CD4-positive, CD25-positive, alpha-beta regulatory T cell (primary cell): ENCODE measurements at regions not wholly inside any gene's neighbourhood (a gene's known extent, or its start where the extent isn't known, plus 50 kb on each side); places are given as distances from the start of the nearest gene placed in this dataset.

Experiments used
- ATAC-seq, 2 donors: fragments of 150-1000 bp; cut with Tn5 transposase; one replicate each; pipeline ENCODE4 v1.10.0; 2021; ENCODE audit warnings: low read depth in 2 of 2, moderate number of reproducible peaks in 2 of 2, moderate library complexity in 1 of 2
- DNase-seq, 3 donors: peaks; one replicate each; pipeline versions ENCODE4 v3.0.0 to v3.0.0-alpha.2; 2012 to 2022; ENCODE audit warnings: mixed read lengths in 1 of 3
- H3K27ac ChIP-seq: one replicate; pipeline ENCODE4 v1.7.0; 2013; ENCODE audit warnings: mild to moderate bottlenecking, low read length; ENCODE audit not compliant: insufficient read depth, poor library complexity, severe bottlenecking
- H3K27me3 ChIP-seq: one replicate; pipeline ENCODE4 v1.7.0; 2013; ENCODE audit warnings: low read length; ENCODE audit not compliant: control insufficient read depth, insufficient read depth
- H3K36me3 ChIP-seq: one replicate; pipeline ENCODE4 v1.7.0; 2013; ENCODE audit warnings: mild to moderate bottlenecking, low read length, moderate library complexity; ENCODE audit not compliant: control insufficient read depth, insufficient read depth
- H3K4me1 ChIP-seq: 2 replicates; pipeline ENCODE4 v1.7.0; 2013; ENCODE audit warnings: mild to moderate bottlenecking, low read length; ENCODE audit not compliant: insufficient read depth, control insufficient read depth, poor library complexity, severe bottlenecking
- H3K4me3 ChIP-seq: one replicate; pipeline ENCODE4 v1.7.0; 2013; ENCODE audit warnings: low read depth, mild to moderate bottlenecking, low read length, moderate library complexity
- H3K9me3 ChIP-seq, 2 experiments: 1 replicate in 1 of 2; 2 replicates in 1 of 2; pipeline ENCODE4 v1.7.0; 2013; ENCODE audit warnings: low read length in 2 of 2, mild to moderate bottlenecking in 1 of 2, moderate library complexity in 1 of 2; ENCODE audit not compliant: control insufficient read depth in 2 of 2
- H3K27ac Mint-ChIP-seq, 3 donors: one replicate each; pipeline ENCODE4 v1.8.0; 2020 to 2022; ENCODE audit warnings: mild to moderate bottlenecking in 3 of 3, mixed read lengths in 3 of 3, moderate library complexity in 2 of 3
- H3K27me3 Mint-ChIP-seq: one replicate; pipeline ENCODE4 v1.8.0; 2022; ENCODE audit warnings: mild to moderate bottlenecking, mixed read lengths
- H3K36me3 Mint-ChIP-seq: one replicate; pipeline ENCODE4 v1.8.0; 2020; ENCODE audit warnings: mixed read lengths
- H3K4me1 Mint-ChIP-seq, 4 donors: one replicate each; pipeline ENCODE4 v1.8.0; 2020 to 2022; ENCODE audit warnings: mixed read lengths in 4 of 4, mild to moderate bottlenecking in 1 of 4
- H3K4me3 Mint-ChIP-seq, 4 donors: one replicate each; pipeline ENCODE4 v1.8.0; 2020 to 2022; ENCODE audit warnings: mild to moderate bottlenecking in 4 of 4, mixed read lengths in 4 of 4, moderate library complexity in 3 of 4
- H3K9me3 Mint-ChIP-seq, 7 donors: one replicate each; pipeline ENCODE4 v1.8.0; 2020 to 2022; ENCODE audit warnings: mixed read lengths in 7 of 7, mild to moderate bottlenecking in 3 of 7, moderate library complexity in 2 of 7

GRCh38 chr11:92436034-92436920 lies 211.7 kb downstream of the FAT3 start:
- Histone ChIP-seq H3K4me1 (no peaks in the 10 kb centered on the region), H3K36me3 (no peaks in the 10 kb centered on the region), H3K9me3 (no peaks in the 10 kb centered on the region), H3K27me3 (no peaks in the 10 kb centered on the region), H3K4me3 (no peak overlapping the region), H3K27ac (no peak overlapping the region)
- ATAC-seq (no peak), DNase-seq (no peak)
- no peak overlapping the region for H3K4me3 Mint-ChIP-seq
- H3K9me3 Mint-ChIP-seq = peaks cover 0 to 17% (median 2%) of the 10 kb centered on the region in 7 donors
- no peaks in the 10 kb centered on the region for H3K27me3 Mint-ChIP-seq
- no peaks in the 10 kb centered on the region for H3K36me3 Mint-ChIP-seq
- no peaks in the 10 kb centered on the region for H3K4me1 Mint-ChIP-seq
- no peak overlapping the region for H3K27ac Mint-ChIP-seq

GRCh38 chr11:92439133-92439532 lies 214.5 kb downstream of the FAT3 start:
- H3K9me3 Mint-ChIP-seq = peaks cover 0 to 11% (median 3%) of the 10 kb centered on the region in 7 donors
- Histone ChIP-seq H3K27me3 (no peaks in the 10 kb centered on the region), H3K4me3 (no peak overlapping the region), H3K4me1 (no peaks in the 10 kb centered on the region), H3K27ac (no peak overlapping the region), H3K36me3 (no peaks in the 10 kb centered on the region), H3K9me3 (no peaks in the 10 kb centered on the region)
- no peaks in the 10 kb centered on the region for H3K36me3 Mint-ChIP-seq
- H3K4me1 Mint-ChIP-seq = no peaks in the 10 kb centered on the region
- H3K27me3 Mint-ChIP-seq = no peaks in the 10 kb centered on the region
- DNase-seq = no peak
- no peak overlapping the region for H3K27ac Mint-ChIP-seq
- ATAC-seq = no peak
- H3K4me3 Mint-ChIP-seq = no peak overlapping the region

GRCh38 chr11:92440701-92441442 lies 216.3 kb downstream of the FAT3 start:
- no peaks in the 10 kb centered on the region for H3K36me3 Mint-ChIP-seq
- H3K27ac Mint-ChIP-seq = no peak overlapping the region
- no peak overlapping the region for H3K4me3 Mint-ChIP-seq

GRCh38 chr11:92441443-92441726 lies 216.8 kb downstream of the FAT3 start:
- no peaks in the 10 kb centered on the region for H3K4me1 ChIP-seq
- H3K27ac Mint-ChIP-seq = no peak overlapping the region
- no peaks in the 10 kb centered on the region for H3K4me1 Mint-ChIP-seq
- no peak overlapping the region for H3K27ac ChIP-seq
- no peak overlapping the region for H3K4me3 Mint-ChIP-seq
- H3K36me3 ChIP-seq = no peaks in the 10 kb centered on the region
- no peaks in the 10 kb centered on the region for H3K27me3 Mint-ChIP-seq
- H3K36me3 Mint-ChIP-seq = no peaks in the 10 kb centered on the region
- no peaks in the 10 kb centered on the region for H3K9me3 ChIP-seq
- H3K27me3 ChIP-seq = no peaks in the 10 kb centered on the region
- no peak overlapping the region for H3K4me3 ChIP-seq
- peaks cover 0 to 6% (median 3%) of the 10 kb centered on the region in 7 donors for H3K9me3 Mint-ChIP-seq
- no peak for DNase-seq
- ATAC-seq = no peak

More at GRCh38 chr11:92440701-92441442, 216.3 kb downstream of the FAT3 start:
- Histone ChIP-seq H3K9me3 (no peaks in the 10 kb centered on the region), H3K4me3 (no peak overlapping the region), H3K36me3 (no peaks in the 10 kb centered on the region), H3K27me3 (no peaks in the 10 kb centered on the region), H3K27ac (no peak overlapping the region), H3K4me1 (no peaks in the 10 kb centered on the region)
- ATAC-seq (no peak), DNase-seq (no peak)
- no peaks in the 10 kb centered on the region for H3K27me3 Mint-ChIP-seq
- peaks cover 0 to 6% (median 3%) of the 10 kb centered on the region in 7 donors for H3K9me3 Mint-ChIP-seq
- no peaks in the 10 kb centered on the region for H3K4me1 Mint-ChIP-seq

GRCh38 chr11:92443199-92443598 lies 218.6 kb downstream of the FAT3 start:
- ATAC-seq (no peak), DNase-seq (no peak)
- no peak overlapping the region for H3K27ac Mint-ChIP-seq
- H3K36me3 ChIP-seq = no peaks in the 10 kb centered on the region
- H3K4me1 ChIP-seq = no peaks in the 10 kb centered on the region
- no peaks in the 10 kb centered on the region for H3K27me3 ChIP-seq
- no peaks in the 10 kb centered on the region for H3K36me3 Mint-ChIP-seq
- H3K9me3 ChIP-seq = no peaks in the 10 kb centered on the region
- H3K4me3 Mint-ChIP-seq = no peak overlapping the region
- no peaks in the 10 kb centered on the region for H3K4me1 Mint-ChIP-seq
- H3K9me3 Mint-ChIP-seq = peaks cover 0 to 6% (median 3%) of the 10 kb centered on the region in 7 donors
- H3K27me3 Mint-ChIP-seq = no peaks in the 10 kb centered on the region
- no peak overlapping the region for H3K4me3 ChIP-seq
- no peak overlapping the region for H3K27ac ChIP-seq

GRCh38 chr11:92447586-92447985 lies 223.0 kb downstream of the FAT3 start:
- H3K4me3 ChIP-seq = no peak overlapping the region
- DNase-seq = no peak
- H3K4me1 ChIP-seq = no peaks in the 10 kb centered on the region
- Mint-ChIP-seq H3K36me3 (no peaks in the 10 kb centered on the region), H3K4me3 (no peak overlapping the region), H3K27ac (no peak overlapping the region), H3K4me1 (no peaks in the 10 kb centered on the region), H3K9me3 (peaks cover 0 to 5% (median 2%) of the 10 kb centered on the region in 7 donors), H3K27me3 (no peaks in the 10 kb centered on the region)
- no peaks in the 10 kb centered on the region for H3K27me3 ChIP-seq
- ATAC-seq = no peak
- no peaks in the 10 kb centered on the region for H3K36me3 ChIP-seq
- no peak overlapping the region for H3K27ac ChIP-seq
- no peaks in the 10 kb centered on the region for H3K9me3 ChIP-seq

GRCh38 chr11:92449222-92449621 lies 224.6 kb downstream of the FAT3 start:
- H3K4me1 Mint-ChIP-seq = no peaks in the 10 kb centered on the region
- H3K4me3 Mint-ChIP-seq = no peak overlapping the region
- no peak overlapping the region for H3K4me3 ChIP-seq
- no peaks in the 10 kb centered on the region for H3K4me1 ChIP-seq
- no peaks in the 10 kb centered on the region for H3K36me3 Mint-ChIP-seq
- no peaks in the 10 kb centered on the region for H3K9me3 ChIP-seq
- no peak overlapping the region for H3K27ac ChIP-seq
- H3K9me3 Mint-ChIP-seq = peaks cover 0 to 5% (median 0%) of the 10 kb centered on the region in 7 donors
- H3K27ac Mint-ChIP-seq = no peak overlapping the region
- H3K27me3 ChIP-seq = no peaks in the 10 kb centered on the region
- DNase-seq (no peak), ATAC-seq (no peak)
- no peaks in the 10 kb centered on the region for H3K27me3 Mint-ChIP-seq
- H3K36me3 ChIP-seq = no peaks in the 10 kb centered on the region
